MM.1S (cell line): ENCODE measurements at regions not wholly inside any gene's neighbourhood (a gene's known extent, or its start where the extent isn't known, plus 50 kb on each side); places are given as distances from the start of the nearest gene placed in this dataset.

Experiments
- CTCF ChIP-seq: fragments of 300-600 bp; sonication (generic); IDR thresholded peaks from 2 replicates; pipeline ENCODE4 v1.5.1; 2016; ENCODE audit warnings: antibody characterized with exemption, low read length, mixed read lengths
- EZH2 ChIP-seq: fragments of 300-600 bp; sonication (generic); optimal IDR thresholded peaks from 2 replicates; pipeline ENCODE3; 2017; ENCODE audit warnings: low read depth, mild to moderate bottlenecking, antibody characterized with exemption, low read length, mixed read lengths
- EZH2phosphoT487 ChIP-seq: fragments of 300-600 bp; sonication (generic); IDR thresholded peaks from 2 replicates; pipeline ENCODE4 v1.6.1; 2018; ENCODE audit warnings: antibody characterized with exemption, low read length

GRCh38 chr4:36904823-36905222 lies 339.7 kb upstream of the NWD2 start:
- TF ChIP-seq CTCF: no peak
- TF ChIP-seq EZH2: no peak
- no peak for TF ChIP-seq EZH2phosphoT487
